Fibroblast of skin of abdomen (primary cell): ENCODE measurements at regions not wholly inside any gene's neighbourhood (a gene's known extent, or its start where the extent isn't known, plus 50 kb on each side); places are given as distances from the start of the nearest gene placed in this dataset.
"Not testable (repeated sequence)": the region's sequence is repeated elsewhere in the genome, so short reads cannot be mapped to it uniquely, and the experiment has no call there.

Experiments
- DNase-seq: peaks from one replicate; pipeline ENCODE4 v3.0.0-alpha.2; 2013

DNA sequence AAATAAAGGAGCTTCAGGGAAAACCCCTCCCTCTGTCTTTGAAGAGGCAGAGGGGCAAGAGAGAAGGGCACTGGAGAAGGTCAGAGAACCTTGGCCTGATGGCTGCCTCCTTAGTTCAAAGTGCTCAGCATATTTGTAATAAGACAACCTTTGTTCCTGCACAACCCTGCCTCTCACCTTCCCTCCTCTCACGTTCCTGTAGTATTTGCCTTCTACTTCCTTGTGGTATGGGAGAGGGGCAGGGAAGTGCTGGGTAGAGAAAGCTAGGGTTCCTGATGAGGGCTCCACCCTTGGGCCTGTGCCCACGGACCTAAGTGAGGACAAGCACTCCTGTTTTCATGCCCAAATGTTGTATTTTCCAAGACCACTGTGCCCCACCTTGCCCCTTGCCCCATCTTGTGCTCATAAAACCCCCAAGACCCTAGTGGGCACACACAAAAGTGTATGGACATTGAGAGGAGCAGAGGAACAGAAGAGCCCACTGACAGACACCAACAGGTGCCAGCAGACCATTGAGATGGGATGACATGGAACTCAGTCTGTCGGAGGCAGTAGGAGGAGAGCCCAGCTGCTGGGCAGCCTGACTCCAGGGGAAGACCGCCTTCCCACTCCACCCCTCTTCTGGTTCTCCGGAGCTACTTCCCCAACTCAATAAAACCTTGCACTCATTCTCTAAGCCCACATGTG is 261.5 kb upstream of the CCDC196 start:
- DNase-seq, result no peak

DNA sequence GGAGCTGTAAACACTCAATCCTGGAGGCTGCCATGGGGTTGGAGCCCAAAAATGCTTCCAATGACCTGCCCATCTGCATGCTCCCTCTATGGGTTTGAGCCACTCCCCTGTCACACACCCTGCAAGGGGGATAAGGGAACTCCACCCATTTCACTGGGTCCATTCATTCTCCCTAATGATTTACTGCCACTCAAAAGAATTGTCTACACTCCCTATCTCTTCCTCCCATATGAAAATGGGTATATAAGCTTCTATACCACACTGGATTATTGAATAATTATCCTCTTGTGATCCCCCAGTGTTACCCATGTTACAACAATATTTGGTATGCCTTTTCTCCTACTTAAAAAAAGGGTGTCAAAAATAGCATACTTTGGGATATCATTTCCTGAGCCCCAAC is 260.8 kb upstream of the CCDC196 start:
- DNase-seq, result no peak

- peak; percentile 17 for DNase-seq
These were observed 257.8 kb upstream of the CCDC196 start for GRCh38 chr14:66228267-66228970.

DNA sequence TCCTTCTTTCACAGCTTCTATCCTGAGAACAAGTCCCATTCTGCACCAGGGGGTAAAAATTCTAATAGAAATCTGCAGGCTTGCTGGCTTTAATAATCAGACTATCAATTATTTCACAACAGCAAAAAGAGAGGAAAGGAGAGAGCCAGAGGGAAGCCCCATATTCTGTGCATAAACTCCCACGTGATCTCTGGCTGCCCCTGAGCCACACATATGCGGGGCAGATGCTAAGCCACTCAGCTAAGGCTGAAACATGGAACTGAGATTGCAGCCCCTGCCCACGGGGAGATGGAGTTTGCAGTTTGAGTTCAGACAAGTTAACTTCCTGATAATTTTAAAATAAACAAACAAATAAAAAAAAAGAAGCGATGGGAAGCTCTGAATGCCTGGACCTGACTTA is 254.4 kb upstream of the CCDC196 start:
- DNase-seq, result peak; percentile 5

- no peak for DNase-seq
These were observed 252.6 kb upstream of the CCDC196 start for GRCh38 chr14:66233591-66233990.

DNA sequence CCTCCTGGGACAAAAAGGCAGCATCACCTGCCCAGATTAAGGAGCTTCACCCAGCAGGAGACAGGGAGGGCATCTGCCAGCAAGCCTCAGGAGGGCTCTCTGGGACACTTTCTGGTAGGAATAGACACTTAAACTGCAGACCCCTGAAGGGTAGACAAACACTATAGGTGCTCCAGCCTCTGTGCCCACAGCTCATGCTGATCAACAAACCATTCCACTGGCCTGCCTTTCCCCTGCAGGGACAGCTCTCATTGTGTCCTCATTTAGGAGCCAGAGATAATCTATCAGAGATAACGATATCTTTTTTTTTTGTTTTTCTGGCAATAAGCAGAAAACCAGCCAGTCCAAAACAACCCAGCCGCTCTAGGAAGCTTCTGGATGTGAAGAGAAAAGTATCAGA is 251.8 kb upstream of the CCDC196 start:
- DNase-seq, result no peak

- no peak for DNase-seq
These were observed 248.4 kb upstream of the CCDC196 start for GRCh38 chr14:66237741-66238140.

- no peak for DNase-seq
These were observed 247.2 kb upstream of the CCDC196 start for GRCh38 chr14:66238969-66239368.

DNA sequence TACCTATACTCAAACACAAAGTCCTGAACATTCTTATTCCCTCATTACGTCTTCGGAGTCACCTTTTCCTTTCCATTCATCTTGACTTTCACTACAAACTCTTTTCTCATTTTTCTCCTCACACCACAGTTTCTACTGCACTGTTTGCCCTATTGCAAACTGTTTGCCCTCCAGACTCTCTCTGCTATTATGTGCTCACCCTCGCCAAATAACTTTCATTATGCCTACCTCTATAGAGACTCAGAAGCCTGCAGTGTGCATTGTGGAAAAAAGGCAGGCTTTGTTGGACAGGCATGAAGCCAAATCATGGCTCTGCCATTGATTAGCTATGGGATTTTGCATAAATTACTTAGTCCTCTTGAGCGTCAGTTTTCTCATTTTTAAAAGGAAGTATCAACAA is 246.6 kb upstream of the CCDC196 start:
- DNase-seq, result no peak

GRCh38 chr14:66240105-66240504 is 246.1 kb upstream of the CCDC196 start:
- DNase-seq, result no peak

DNA sequence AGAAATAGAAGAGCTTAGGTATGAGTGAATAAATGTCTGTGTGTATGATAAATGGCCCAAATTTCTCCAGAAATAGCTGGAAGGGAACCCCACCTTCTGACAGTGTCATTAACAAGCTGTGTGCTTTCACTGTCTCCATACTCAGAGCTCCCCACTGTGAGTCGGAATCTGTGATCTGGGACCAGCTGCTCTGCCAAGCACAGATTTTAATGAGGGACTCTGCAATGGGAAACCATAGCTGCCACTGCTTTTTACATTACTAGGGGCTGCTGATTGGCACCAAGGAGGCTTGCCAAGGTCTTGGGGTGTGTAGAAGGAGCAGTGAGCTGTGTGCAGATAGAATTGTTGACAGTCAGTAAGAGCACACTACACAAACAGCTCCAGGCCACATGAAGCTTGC is 244.2 kb upstream of the CCDC196 start:
- no peak for DNase-seq

DNA sequence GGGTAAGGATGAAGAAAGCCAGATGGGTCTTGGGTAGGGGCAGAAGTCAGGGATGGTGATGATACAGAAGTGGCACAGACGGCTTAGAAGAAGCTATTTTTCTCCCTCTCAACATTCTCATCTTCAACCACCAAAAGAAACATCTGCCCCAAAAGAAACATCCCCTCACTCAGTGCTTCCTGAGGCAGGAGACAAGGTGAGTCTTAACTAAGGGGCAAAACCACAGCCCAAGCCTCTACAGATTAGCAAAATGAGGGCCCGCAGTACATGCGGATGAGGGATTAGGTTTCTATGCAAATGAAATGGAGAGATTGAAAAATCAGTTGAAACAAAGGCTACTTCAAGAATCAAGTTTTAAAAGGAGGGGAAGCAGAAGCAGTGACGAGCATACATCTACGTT is 241.3 kb upstream of the CCDC196 start:
- no peak for DNase-seq

GRCh38 chr14:66247662-66248193 is 238.4 kb upstream of the CCDC196 start:
- DNase-seq, result no peak

- DNase-seq, result no peak
These were observed 237.9 kb upstream of the CCDC196 start for GRCh38 chr14:66248256-66248655.

DNA sequence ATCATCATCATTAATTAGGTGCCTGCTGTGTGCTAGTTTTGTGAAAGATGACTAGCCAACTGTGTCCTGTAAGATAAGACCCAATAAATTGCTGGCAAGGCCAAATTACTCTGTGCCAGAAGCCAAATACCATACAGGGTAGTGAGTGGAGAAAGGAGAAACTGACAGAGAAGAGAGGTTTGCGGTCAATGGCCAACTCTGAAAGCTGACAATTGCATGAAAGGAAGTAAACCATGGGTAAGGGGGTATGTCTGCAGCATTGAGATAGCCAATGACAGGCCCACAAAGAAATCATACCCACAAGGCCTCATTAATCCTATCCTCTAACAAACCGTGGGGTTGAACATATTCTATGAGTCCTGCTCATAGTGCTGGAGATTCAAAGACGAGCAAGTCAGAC is 236.6 kb upstream of the CCDC196 start:
- no peak for DNase-seq

GRCh38 chr14:66254038-66254437 is 232.1 kb upstream of the CCDC196 start:
- no peak for DNase-seq

GRCh38 chr14:66268802-66269334 is 217.3 kb upstream of the CCDC196 start:
- DNase-seq, result no peak

DNA sequence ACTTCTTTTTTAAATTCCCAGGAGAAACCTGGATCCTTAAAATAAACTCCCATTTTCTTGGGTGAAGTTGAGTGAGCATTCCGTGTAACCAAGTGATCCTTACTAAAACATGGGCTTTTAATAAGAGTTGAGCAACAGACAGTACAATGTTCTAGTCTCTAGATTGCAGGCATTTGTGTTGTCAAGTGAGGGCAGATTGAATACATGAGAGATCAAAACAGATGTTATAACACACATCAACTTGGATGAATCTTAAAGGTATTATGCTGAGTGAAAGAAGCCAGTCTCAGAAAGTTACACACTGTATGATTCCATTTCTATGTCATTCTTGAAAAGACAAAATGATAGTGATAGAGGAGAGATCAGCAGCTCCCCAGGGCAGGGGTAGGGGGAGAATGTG is 213.9 kb upstream of the CCDC196 start:
- no peak for DNase-seq

GRCh38 chr14:66273261-66273832 is 212.8 kb upstream of the CCDC196 start:
- no peak for DNase-seq

DNA sequence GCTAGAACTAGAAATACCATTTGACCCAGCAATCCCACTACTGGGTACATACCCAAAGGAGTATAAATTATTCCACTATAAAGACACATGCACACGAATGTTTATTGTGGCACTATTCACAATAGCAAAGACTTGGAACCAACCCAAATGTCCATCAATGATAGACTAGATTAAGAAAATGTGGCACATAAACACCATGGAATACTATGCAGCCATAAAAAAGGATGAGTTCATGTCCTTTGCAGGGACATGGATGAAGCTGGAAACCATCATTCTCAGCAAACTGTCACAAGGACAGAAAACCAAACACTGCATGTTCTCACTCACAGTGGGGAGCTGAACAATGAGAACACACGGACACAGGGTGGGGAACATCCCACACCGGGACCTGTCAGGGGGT is 207.8 kb upstream of the CCDC196 start:
- not testable (repeated sequence) for DNase-seq

GRCh38 chr14:66281036-66281776 is 205.0 kb upstream of the CCDC196 start:
- DNase-seq, result no peak

- peak; percentile 60 for DNase-seq
These were observed 201.8 kb upstream of the CCDC196 start for GRCh38 chr14:66284346-66284745.

- no peak for DNase-seq
These were observed 197.7 kb upstream of the CCDC196 start for GRCh38 chr14:66288511-66288910.
